ENCODE measurements at regions not wholly inside any gene's neighbourhood (a gene's known extent, or its start where the extent isn't known, plus 50 kb on each side); places are given as distances from the start of the nearest gene placed in this dataset.

- Histone ChIP-seq H3K9me3 (no peaks in the 10 kb centered on the region), H3K4me1 (no peaks in the 10 kb centered on the region), H3K4me3 (no peak overlapping the region), H3K27ac (no peak overlapping the region), H3K27me3 (no peaks in the 10 kb centered on the region), H3K36me3 (no peaks in the 10 kb centered on the region)
- WGBS (ENCODE audit: insufficient coverage, low coverage, low lambda C conversion rate, missing lambda C conversion rate): 54% methylated on average over 2 of the region's 2 CpGs
- no peak for TF ChIP-seq POLR2A (IDR thresholded peaks at IDR 0.05)
- peak in 3 of 4 donors; percentile 26 to 42 (median 41) for TF ChIP-seq CTCF (IDR thresholded peaks at IDR 0.05)
- no peak for DNase-seq
- ATAC-seq: peak in 3 of 4 donors; percentile 65 to 70 (median 68)
- intact Hi-C loops (cut with DNase I): loop anchor here (10.0 kb wide), 1 partner anchor 250 kb away; no protein-coding TSS in a partner anchor
Measured at GRCh38 chr5:54904425-54904824, 81.0 kb downstream of the ESM1 start.

DNA sequence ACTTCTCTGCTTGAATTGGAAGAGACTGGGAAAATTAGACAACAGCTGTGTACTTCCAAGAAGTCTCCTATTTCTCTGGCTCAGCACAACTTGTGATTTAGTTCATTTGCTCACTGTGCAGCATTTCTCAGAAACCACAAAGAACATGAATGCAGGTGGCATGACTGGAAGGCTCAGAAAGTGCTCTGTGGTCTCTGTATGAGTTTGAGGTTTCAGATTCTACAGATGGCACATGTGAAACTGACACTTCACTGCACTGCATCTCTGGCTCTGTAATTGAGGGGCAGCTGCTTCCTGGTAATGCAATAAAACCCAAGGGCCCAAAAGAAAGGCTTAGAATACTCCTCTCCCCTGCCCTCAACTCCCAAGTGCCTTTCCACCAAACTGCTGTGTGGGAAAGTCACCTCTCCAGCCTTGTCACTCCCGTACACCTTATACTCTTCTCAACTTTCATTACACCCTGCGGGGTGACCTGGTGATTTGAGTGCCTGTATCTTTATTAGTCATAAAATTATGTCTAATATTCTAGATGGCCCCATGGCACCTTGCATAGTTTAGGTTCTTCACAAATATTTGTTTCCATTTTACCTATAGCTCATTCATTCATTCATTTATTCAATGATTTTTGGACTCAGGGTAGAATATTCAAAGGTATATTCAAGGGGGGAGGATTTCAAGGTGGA is 82.5 kb downstream of the ESM1 start:
- DNase-seq: no peak
- Histone ChIP-seq H3K9me3 (no peaks in the 10 kb centered on the region), H3K4me3 (no peak overlapping the region), H3K36me3 (no peaks in the 10 kb centered on the region), H3K27me3 (no peaks in the 10 kb centered on the region), H3K27ac (no peak overlapping the region), H3K4me1 (no peaks in the 10 kb centered on the region)
- WGBS (ENCODE audit: insufficient coverage, low coverage, low lambda C conversion rate, missing lambda C conversion rate): 60% methylated on average over 2 of the region's 2 CpGs
- no peak for TF ChIP-seq POLR2A (IDR thresholded peaks at IDR 0.05)
- no peak for TF ChIP-seq CTCF (IDR thresholded peaks at IDR 0.05)
- intact Hi-C loops (cut with DNase I): loop anchor here (10.0 kb wide), 1 partner anchor 252 kb away; no protein-coding TSS in a partner anchor
- ATAC-seq: peak in 1 of 4 donors; percentile 41

DNA sequence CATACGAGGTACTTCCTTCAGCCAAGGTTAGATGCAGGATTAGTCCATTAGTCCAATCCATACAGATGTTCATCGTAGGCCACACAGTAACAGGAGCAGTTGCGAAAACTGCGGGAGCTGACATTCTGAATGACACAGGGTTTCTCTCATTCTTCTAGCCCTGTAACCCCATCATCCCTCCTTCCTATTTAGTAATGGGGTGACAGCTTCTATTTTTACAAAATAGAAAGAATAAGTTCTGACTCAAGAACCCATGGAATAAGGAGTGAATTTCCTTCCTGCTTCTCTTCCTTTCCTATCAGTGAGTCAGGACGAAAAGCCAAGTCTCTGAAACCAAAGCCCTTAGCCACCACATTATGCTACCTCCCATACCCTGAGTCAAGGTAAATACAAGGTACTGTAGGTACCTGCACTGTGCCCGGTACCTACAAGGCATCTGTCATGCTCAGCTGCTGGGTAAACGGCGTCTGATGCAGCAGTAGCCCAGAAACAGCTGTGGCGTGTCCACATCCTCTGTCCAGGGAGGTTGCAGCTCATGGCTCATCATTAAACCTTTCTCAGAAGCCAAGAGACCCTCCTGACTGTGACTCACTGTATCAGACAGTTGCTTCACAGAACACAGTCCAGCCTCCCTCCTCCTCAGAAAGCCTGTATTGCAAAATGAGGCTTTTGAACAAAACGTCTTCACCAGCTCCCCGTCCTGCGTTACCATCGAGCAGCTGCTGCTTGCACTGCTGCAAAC is 84.2 kb downstream of the ESM1 start:
- Histone ChIP-seq H3K36me3 (no peaks in the 10 kb centered on the region), H3K4me1 (no peaks in the 10 kb centered on the region), H3K4me3 (no peak overlapping the region), H3K27ac (no peak overlapping the region), H3K9me3 (no peaks in the 10 kb centered on the region), H3K27me3 (no peaks in the 10 kb centered on the region)
- ATAC-seq (peak in 1 of 4 donors; percentile 18), DNase-seq (no peak)
- no peak for TF ChIP-seq CTCF (IDR thresholded peaks at IDR 0.05)
- no peak for TF ChIP-seq POLR2A (IDR thresholded peaks at IDR 0.05)
- WGBS (ENCODE audit: insufficient coverage, low coverage, low lambda C conversion rate, missing lambda C conversion rate): 52% methylated on average over 11 of the region's 13 CpGs
- intact Hi-C loops (cut with DNase I): loop anchor here (10.0 kb wide), 1 partner anchor 254 kb away; no protein-coding TSS in a partner anchor

DNA sequence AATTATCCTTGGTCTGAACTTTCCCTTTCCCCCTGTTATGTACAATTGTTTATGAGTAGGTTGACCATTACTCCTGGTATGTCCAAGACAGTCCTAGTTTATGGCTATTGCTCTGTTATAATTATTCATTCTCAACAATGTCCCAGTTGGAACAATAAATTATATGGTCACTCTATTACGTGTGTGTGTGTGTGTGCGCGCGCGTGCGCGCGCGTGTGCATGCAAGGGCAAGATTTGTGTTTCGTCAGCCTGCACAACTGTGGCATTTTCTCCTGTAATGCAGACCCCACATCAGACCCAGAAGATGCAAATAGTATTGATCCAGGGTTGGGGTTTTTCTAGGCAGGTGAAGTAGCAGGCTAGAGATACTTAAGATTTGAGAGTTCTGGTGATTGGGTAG is 88.4 kb downstream of the ESM1 start:
- Histone ChIP-seq H3K27ac (no peak overlapping the region), H3K9me3 (no peaks in the 10 kb centered on the region), H3K4me3 (no peak overlapping the region), H3K27me3 (no peaks in the 10 kb centered on the region), H3K36me3 (no peaks in the 10 kb centered on the region), H3K4me1 (no peaks in the 10 kb centered on the region)
- WGBS (ENCODE audit: insufficient coverage, low coverage, low lambda C conversion rate, missing lambda C conversion rate): 98% methylated on average over 10 of the region's 10 CpGs
- no peak for TF ChIP-seq CTCF (IDR thresholded peaks at IDR 0.05)
- no peak for TF ChIP-seq POLR2A (IDR thresholded peaks at IDR 0.05)
- ATAC-seq (no peak), DNase-seq (no peak)
- intact Hi-C loops (cut with DNase I): no loop called here

All from right lobe of liver (tissue), 6 donors.